HG03196 (cell line): ENCODE measurements at regions not wholly inside any gene's neighbourhood (a gene's known extent, or its start where the extent isn't known, plus 50 kb on each side); places are given as distances from the start of the nearest gene placed in this dataset.

Experiments used
- ATAC-seq: cut with Tn5 transposase; IDR thresholded peaks from one replicate; pipeline ENCODE4 v1.9.1; 2021; ENCODE audit not compliant: unreplicated experiment

GRCh38 chr3:159775372-159775961, 213.2 kb upstream of the IL12A start:
- no peak for ATAC-seq

DNA sequence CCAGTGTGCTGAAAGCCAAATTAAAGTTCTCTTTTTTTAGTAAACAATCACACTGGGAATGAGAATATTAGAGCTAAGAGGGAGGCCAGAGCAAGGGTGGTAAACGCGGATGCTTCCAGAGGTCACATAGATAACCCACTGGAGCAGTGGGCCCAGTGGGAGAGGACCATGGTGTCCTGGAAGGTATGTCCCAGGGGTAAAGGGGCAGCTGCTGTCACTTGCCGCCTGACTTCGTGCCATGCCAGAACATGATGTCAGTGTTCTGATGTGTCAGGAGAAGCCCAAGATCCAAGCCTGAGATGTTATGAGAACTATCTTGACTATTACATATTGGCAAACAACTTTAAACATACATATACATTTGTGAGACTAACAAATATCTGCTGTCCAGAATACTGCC, 211.9 kb upstream of the IL12A start:
- no peak for ATAC-seq

DNA sequence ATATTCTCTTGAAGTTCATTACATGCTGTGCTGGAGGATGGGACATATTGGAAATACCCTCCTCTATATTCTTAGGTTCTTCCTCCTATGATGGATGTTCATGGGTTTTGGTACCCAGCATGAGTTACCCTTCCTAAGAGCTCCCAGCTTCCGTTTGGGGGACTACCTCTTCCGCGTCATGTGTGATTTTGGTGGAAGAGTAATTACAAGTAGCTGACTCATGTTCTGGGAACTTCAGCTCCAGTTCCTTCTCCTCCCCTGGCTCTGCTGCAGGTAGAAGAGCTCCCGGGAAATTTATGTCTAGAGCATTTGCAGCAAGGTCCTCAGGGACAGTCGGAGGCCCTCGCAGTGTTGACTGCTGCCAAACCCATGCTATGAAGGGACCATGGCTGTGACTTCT, 208.8 kb upstream of the IL12A start:
- ATAC-seq: no peak

GRCh38 chr3:159781867-159782266, 206.8 kb upstream of the IL12A start:
- ATAC-seq: no peak

GRCh38 chr3:159782724-159783421, 205.8 kb upstream of the IL12A start:
- ATAC-seq: no peak

DNA sequence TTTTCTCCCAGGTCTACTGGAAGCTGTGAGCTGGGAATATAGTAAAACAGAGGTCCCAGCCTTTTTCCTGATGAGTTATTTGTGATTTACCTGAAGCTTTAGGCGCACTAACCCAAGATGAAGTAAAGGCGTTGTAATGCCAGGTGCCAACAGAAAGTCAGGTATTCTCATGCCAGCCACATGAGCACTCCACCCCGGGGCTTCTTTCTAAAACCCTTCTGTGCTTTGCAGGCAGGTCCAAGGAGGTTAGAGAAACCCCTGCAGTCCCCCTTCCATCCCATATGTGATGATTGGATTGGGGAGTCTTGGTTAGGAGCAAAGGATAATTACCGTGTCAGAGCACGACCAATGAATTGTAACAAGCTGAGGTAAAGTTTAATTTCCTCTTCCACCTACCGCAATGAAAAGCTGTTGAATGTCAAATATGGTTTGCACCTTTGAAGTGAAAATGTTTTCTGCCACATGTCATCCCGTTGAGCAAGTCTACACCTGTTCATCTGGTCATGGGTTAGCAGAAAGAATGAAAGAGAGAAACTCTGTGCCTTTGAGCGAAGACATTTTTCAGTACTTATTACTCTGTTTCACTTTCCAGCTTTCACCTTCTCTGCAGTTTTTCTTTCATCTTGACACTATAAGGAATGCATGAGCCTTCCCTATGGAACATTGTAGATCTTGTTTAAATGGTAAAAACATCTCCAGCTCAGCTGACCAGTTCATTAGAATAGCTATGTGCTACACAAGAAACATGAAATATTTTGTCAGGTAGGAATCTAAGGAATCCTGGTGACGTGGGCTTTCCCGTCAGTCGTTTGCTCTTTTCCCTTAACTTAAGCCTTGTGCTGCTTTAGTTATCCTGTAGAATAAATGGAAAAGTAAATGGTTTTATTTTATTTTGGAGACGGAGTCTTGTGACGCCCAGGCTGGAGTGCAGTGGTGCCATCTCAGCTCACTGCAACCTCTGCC, 204.6 kb upstream of the IL12A start:
- ATAC-seq: no peak

DNA sequence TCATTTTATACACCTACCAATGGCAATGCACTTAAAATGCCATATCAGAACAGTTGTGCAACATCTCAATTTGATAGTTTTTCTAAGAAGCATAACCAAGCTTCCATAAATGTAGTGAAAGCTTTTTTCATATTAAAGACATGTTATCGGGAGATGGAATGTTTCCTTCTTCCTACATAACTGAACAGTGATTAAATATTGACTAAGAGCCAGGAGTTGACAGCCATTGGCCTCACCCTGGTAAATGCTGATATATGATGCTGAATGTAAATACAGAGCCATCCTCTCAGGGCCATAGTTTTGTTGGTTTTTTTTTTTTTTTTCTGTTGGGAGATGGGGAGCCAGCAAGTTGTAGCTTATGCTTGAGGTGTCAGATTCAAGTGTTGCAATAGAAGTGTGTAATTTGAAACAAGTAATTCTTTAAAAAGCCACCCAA, 203.3 kb upstream of the IL12A start:
- ATAC-seq: no peak

- no peak for ATAC-seq
These were observed 202.0 kb upstream of the IL12A start for GRCh38 chr3:159786489-159787177.

DNA sequence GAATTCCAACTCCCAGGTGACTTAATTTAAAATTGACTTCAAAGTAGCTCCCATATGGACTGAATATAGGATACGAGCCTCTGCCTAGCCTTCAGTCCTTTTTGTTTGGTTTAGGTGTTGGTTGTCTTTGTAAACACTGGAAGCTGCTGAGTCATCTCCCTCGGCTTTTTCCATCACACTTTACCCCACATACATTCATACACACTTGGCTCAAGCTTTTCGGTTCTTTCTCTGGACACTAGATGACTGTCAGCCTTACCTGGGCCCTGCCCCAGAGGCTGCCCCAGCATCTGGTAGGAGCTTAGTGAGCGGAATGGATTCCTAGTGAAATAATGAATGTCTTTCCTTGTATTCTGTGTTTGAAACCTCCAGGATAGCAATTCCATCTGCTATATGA, 201.5 kb upstream of the IL12A start:
- no peak for ATAC-seq

GRCh38 chr3:159787794-159788205, 200.8 kb upstream of the IL12A start:
- ATAC-seq: no peak

- ATAC-seq: no peak
These were observed 200.3 kb upstream of the IL12A start for GRCh38 chr3:159788291-159788690.

DNA sequence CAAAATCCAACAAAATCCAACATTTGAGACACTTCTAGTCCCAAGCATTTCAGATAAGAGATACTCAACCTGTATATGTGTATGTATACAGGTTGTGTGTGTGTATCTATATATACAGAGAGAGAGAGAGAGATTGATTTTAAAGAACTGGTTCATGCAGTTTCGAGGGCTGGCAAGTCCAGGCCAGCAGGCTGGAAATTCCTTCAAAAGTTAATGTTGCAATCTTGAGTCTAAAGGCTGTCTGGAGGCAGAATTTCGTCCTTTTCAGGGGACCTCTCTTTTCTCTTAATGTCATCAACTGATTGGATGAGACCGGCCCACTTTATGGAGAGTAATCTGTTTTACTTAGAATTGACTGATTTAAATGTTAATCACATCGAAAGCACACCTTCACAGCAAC, 199.6 kb upstream of the IL12A start:
- ATAC-seq: no peak

DNA sequence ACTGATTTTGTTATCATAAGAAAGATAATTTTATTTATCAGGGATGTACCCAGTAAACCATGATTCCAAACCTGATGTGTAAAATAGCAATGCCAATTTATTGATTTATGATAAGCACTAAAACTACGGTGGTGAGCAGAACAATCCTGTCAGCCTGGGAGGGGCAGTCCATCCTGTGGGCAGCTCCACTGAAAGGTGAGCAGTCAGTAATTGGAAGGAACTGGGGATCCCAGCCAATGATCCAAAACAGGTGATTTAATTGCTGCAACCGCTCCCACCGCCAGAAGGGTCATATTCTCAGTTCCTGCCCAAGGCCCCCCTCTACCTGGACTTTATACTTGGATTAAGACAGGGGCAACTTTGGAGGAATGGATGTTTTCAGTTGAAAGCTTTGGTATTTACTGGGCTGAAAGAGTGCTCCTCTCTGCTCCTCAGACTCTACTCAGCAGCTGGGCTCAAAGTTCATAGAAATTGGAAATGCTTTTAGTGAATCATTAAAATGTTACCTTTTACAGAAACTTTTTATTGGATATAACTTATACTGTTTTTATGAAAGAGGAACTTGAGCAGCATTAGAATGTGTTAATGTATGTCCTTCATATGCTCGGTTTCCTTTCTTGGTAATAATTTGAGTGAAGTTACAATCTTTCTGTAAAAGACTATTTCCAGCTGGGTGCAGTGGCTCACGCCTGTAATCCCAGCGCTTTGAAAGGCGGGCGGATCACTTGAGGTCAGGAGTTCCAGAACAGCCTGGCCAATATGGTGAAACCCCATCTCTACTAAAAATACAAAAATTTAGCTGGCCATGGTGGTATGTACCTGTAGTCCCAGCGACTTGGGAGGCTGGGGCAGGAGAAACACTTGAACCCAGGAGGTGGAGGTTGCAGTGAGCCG, 198.6 kb upstream of the IL12A start:
- no peak for ATAC-seq

DNA sequence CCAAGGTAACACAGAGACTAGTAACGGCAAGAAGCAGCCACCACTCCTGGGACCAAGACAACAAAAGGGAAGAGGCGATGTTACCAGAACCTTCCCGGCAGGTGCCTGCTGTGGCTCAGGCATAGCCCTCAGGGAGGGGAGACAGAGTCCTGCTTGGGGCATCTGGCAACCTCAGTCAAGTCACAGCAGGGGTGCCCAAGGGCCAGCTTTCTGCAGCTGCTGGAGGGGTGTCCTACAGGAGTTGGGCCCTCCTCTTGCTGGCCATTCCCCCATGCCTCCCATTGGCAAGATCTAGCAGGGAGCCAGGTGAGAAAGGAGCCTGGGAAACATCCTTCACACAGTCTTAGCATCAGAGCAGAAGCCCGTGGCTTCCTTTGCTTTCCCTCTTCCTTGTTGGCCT, 197.3 kb upstream of the IL12A start:
- no peak for ATAC-seq

DNA sequence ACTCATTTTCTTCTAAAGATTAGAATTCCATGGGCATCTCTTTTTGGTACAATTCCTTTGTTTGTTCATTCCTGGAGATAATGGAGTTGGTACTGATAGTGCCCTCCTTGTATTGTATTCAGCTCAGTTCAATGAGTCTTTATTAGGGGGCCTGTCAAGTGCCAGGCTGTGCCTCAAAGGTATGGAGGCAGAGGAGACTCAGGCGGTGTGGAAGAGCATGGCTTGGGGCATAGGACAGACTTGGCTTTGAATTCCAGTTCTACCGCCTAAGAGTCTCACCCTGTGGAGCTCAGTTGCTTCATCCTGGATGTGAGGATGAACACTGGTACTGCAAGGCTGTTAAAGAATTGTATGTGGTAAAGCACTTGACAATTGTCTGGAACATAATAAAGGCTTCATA, 196.6 kb upstream of the IL12A start:
- no peak for ATAC-seq

GRCh38 chr3:159795042-159795441, 193.6 kb upstream of the IL12A start:
- no peak for ATAC-seq

DNA sequence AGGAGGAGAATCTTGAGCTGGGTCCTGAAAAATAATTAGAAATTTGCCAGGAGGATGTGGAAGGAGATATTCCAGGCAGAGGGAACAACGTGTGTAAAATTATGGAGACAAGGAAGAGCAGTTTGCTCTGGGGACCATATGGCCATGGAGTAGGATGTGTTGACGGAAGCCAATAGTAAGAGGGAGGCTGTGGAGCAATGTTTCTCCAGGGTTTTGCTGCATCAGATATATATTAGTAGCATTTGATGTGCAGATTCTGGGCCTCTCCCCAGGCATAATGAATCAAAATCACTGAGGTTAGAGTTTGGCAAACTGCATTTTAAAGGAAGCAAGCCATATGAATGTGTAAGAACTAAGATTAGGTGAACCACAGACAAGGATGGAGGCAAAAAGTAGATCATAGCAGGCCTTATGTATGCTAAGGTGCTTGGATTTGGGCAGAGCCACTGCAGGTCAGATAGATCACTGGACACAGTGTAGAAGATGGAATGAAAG, 192.9 kb upstream of the IL12A start:
- no peak for ATAC-seq

DNA sequence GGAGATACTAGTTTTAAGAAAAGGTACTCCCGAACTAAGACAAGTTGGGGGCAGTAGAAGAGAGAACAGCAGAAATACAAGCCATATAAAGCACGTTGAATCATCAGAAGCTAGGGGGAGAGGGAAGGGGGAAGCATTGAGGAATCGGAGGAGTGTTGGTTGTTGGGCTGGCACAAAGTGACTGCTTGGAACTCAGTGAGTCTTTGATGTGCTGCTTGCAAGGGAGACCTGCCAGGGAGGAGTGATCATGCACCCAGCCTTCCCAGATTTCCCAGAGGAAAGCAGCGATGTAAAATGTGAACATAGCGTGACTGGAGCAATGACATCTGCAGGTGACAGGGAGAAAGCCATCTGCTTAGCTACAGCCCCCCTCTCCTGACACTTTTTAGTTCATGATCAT, 192.4 kb upstream of the IL12A start:
- ATAC-seq: no peak

GRCh38 chr3:159796744-159797143, 191.9 kb upstream of the IL12A start:
- ATAC-seq: no peak

DNA sequence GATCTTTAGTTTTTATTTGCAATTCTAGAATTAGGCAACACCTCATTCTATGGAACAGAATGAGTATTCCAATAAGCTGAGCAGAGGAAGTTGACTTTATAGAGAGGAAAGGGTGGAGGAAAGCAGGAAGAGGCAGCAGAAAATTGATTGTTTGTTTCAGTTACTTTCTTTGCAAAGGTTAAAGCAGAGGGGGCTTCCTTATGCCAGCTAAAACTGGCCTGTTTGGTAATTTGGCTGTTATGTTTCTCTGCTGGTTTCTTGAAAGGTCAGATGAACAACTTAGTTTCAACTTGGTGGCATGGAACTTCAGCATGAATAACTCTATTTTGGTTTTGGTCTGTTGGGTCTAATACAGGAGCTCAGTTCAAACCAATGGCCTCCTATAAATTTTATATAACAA, 190.9 kb upstream of the IL12A start:
- no peak for ATAC-seq
